ENCODE measurements at regions not wholly inside any gene's neighbourhood (a gene's known extent, or its start where the extent isn't known, plus 50 kb on each side); places are given as distances from the start of the nearest gene placed in this dataset.
"Not testable (repeated sequence)": the region's sequence is repeated elsewhere in the genome, so short reads cannot be mapped to it uniquely, and the experiment has no call there.

GRCh38 chr4:100023800-100024199 is 73.7 kb upstream of the H2AZ1 start:
- no peak for DNase-seq

GRCh38 chr4:100022792-100023222 is 72.7 kb upstream of the H2AZ1 start:
- DNase-seq, result no peak

DNA sequence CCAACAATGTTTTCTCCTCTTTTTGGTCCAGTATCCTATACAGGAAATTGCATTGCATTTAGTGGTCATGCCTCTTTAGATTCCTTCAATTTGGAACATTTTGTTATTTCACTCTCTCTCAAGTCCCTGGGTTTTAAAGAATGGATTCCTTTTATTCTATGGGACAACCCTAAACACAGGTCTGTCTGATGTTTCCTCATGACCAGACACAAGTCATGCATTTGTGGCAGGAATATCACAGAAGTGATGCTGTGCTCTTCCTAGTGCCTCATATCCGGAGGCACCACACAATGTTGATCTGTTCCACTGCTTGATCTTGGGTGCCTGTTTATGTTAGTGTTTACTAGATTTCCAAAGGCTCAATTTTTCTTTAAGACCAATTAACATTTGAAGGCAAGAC is 69.7 kb upstream of the H2AZ1 start:
- no peak for DNase-seq

GRCh38 chr4:100017637-100018310 is 67.7 kb upstream of the H2AZ1 start:
- DNase-seq, result no peak

DNA sequence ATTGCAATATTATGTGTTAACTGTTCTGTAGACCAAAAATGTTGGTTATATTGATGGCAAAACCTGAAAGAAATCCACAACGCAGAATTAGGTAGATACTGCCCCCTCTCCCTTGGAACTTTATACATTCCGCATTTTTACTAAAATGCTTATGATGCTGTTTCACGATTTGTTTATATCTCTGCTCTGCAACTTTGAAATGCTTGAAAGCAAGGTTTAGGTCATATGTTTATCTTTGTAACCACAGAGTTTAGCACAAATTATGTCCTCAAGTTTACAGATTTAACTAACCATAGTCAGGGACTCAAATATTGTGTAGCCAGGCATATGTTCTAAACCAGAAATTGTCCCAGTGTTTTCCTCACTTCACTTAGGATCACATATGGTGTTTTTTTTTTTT is 66.1 kb upstream of the H2AZ1 start:
- DNase-seq, result no peak

DNA sequence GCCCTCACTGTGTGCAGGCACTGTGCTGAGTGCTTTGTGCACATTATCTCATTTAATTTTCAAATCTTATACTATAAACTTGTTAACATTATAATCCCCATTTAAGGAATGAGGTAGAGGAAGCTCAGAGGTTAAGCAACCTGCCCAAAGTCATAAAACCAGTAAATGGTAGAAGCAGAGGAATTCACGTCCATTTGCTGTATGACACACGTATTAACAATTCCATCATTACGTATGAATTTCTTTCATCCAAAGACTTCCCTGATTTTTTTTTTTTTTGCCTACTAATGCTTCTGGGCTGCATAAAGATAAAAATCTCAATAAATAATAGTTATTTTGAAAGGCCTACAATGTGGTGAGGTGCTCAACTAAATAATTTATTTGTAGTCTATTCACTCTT is 64.5 kb upstream of the H2AZ1 start:
- no peak for DNase-seq

- no peak for DNase-seq
These were observed 59.4 kb upstream of the H2AZ1 start for GRCh38 chr4:100009490-100009889.

GRCh38 chr4:100008048-100008447 is 58.0 kb upstream of the H2AZ1 start:
- DNase-seq, result no peak

DNA sequence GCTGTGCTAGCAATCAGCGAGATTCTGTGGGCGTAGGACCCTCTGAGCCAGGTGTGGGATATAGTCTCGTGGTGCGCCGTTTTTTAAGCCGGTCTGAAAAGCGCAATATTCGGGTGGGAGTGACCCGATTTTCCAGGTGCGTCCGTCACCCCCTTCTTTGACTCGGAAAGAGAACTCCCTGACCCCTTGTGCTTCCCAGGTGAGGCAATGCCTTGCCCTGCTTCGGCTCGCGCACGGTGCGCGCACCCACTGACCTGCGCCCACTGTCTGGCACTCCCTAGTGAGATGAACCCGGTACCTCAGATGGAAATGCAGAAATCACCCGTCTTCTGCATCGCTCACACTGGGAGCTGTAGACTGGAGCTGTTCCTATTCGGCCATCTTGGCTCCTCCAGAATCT is 56.1 kb upstream of the H2AZ1 start:
- DNase-seq, result not testable (repeated sequence)

All from CD4-positive, alpha-beta T cell treated with Interferon gamma for 1 hour (primary cell).